ENCODE measurements at regions not wholly inside any gene's neighbourhood (a gene's known extent, or its start where the extent isn't known, plus 50 kb on each side); places are given as distances from the start of the nearest gene placed in this dataset.

GRCh38 chr1:118751166-118751565 lies 237.0 kb downstream of the TBX15 start:
- POLR2A ChIA-PET (ENCODE audit: low non-redundant PET): no interaction called here
- no peak for DNase-seq (ENCODE audit: low spot score)
- TF ChIP-seq CTCF (conservative IDR thresholded peaks at IDR 0.05; ENCODE audit: low read depth): no peak
- CTCF ChIA-PET: no interaction called here
- H3K27ac ChIP-seq: no peak overlapping the region

- DNase-seq (ENCODE audit: low spot score): no peak
- no peak for TF ChIP-seq CTCF (conservative IDR thresholded peaks at IDR 0.05; ENCODE audit: low read depth)
- no peak overlapping the region for H3K27ac ChIP-seq
- ChIA-PET CTCF (no interaction called here), POLR2A (ENCODE audit: low non-redundant PET) (no interaction called here)
Observed at GRCh38 chr1:118744420-118744819, 243.7 kb downstream of the TBX15 start.

- ChIA-PET POLR2A (ENCODE audit: low non-redundant PET) (no interaction called here), CTCF (no interaction called here)
- TF ChIP-seq CTCF (conservative IDR thresholded peaks at IDR 0.05; ENCODE audit: low read depth): no peak
- H3K27ac ChIP-seq: no peak overlapping the region
- no peak for DNase-seq (ENCODE audit: low spot score)
Observed at GRCh38 chr1:118739501-118739900, 248.6 kb downstream of the TBX15 start.

GRCh38 chr1:118736322-118736721 lies 251.8 kb downstream of the TBX15 start:
- TF ChIP-seq CTCF (conservative IDR thresholded peaks at IDR 0.05; ENCODE audit: low read depth): no peak
- H3K27ac ChIP-seq: no peak overlapping the region
- POLR2A ChIA-PET (ENCODE audit: low non-redundant PET): no interaction called here
- CTCF ChIA-PET: no interaction called here
- DNase-seq (ENCODE audit: low spot score): no peak

GRCh38 chr1:118717893-118718292 lies 270.2 kb downstream of the TBX15 start:
- no peak for DNase-seq (ENCODE audit: low spot score)
- ChIA-PET CTCF (interaction anchor here (0.6 kb wide), 1 partner anchor 89 kb away, joined by 3 read pairs; no protein-coding TSS in a partner anchor), POLR2A (ENCODE audit: low non-redundant PET) (no interaction called here)

GRCh38 chr1:118716775-118717174 lies 271.4 kb downstream of the TBX15 start:
- no peak overlapping the region for H3K27ac ChIP-seq
- no peak for DNase-seq (ENCODE audit: low spot score)
- ChIA-PET POLR2A (ENCODE audit: low non-redundant PET) (no interaction called here), CTCF (interaction anchor here (0.7 kb wide), 1 partner anchor 565 kb away, joined by 3 read pairs; no protein-coding TSS in a partner anchor)
- no peak for TF ChIP-seq CTCF (conservative IDR thresholded peaks at IDR 0.05; ENCODE audit: low read depth)

More at GRCh38 chr1:118717893-118718292, 270.2 kb downstream of the TBX15 start:
- no peak for TF ChIP-seq CTCF (conservative IDR thresholded peaks at IDR 0.05; ENCODE audit: low read depth)
- H3K27ac ChIP-seq: no peak overlapping the region

GRCh38 chr1:118711356-118711755 lies 276.8 kb downstream of the TBX15 start:
- H3K27ac ChIP-seq: no peak overlapping the region
- ChIA-PET CTCF (interaction anchor here (0.7 kb wide), 1 partner anchor 297 kb away, joined by 4 read pairs; no protein-coding TSS in a partner anchor), POLR2A (ENCODE audit: low non-redundant PET) (no interaction called here)
- no peak for DNase-seq (ENCODE audit: low spot score)
- TF ChIP-seq CTCF (conservative IDR thresholded peaks at IDR 0.05; ENCODE audit: low read depth): no peak
